HCT116 (cell line): ENCODE measurements at regions not wholly inside any gene's neighbourhood (a gene's known extent, or its start where the extent isn't known, plus 50 kb on each side); places are given as distances from the start of the nearest gene placed in this dataset.
A peak's percentile ranks its signal among the peaks of the same experiment; 100 is the strongest.

Experiments used
- ATAC-seq: fragments of 200-7000 bp; cut with Tn5 transposase; 2 replicates; pipeline ENCODE4 v1.9.1; 2020; ENCODE audit warnings: mild to moderate bottlenecking, moderate library complexity
- BruUV-seq: library from RNA; stranded (reverse); fragments of 400-500 nt; replicated peaks from 2 replicates; lab custom pipeline; 2021; lab: Mats Ljungman, UMichigan
- CTCF ChIA-PET: fragments of 300-600 bp; sonication (Branson Sonifier 250); formaldehyde crosslinking; loops from one replicate; lab custom pipeline; 2021; ENCODE audit warnings: antibody characterized with exemption; lab: Charles Lee
- POLR2A ChIA-PET: fragments of 300-600, 350-600 bp; sonication (Branson Sonifier 250); formaldehyde crosslinking; loops from one replicate; lab custom pipeline; 2021; ENCODE audit warnings: antibody characterized with exemption; lab: Charles Lee
- RAD21 ChIA-PET, 2 experiments: fragments of 300-600 bp; sonication (Branson Sonifier 250); formaldehyde crosslinking; loops; one replicate each; lab custom pipeline; 2023; ENCODE audit warnings: low total read pairs in 2 of 2; ENCODE audit not compliant: uncharacterized antibody in 2 of 2, unreplicated experiment in 2 of 2, low non-redundant PET in 1 of 2; lab: Charles Lee
- DNase-seq: peaks from one replicate; pipeline ENCODE4 v3.0.0-alpha.2; 2010; ENCODE audit warnings: low read depth, low spot score
- H2AFZ ChIP-seq: fragments of 200-600 bp; shearing (Covaris generic), sonication (generic); 2 replicates; pipeline ENCODE4 v1.6.1; 2017; ENCODE audit warnings: low read depth, mixed run types, mixed read lengths, antibody characterized with exemption, low read length; ENCODE audit not compliant: poor library complexity, severe bottlenecking
- H3K27ac ChIP-seq: 2 replicates; pipeline ENCODE4 v1.5.1; 2012; ENCODE audit warnings: low read depth, low read length
- H3K27me3 ChIP-seq: fragments of 200-600 bp; sonication (generic); 2 replicates; pipeline ENCODE4 v1.6.1; 2016; ENCODE audit warnings: mixed run types, low read length, mixed read lengths; ENCODE audit not compliant: insufficient read depth
- H3K36me3 ChIP-seq, 2 experiments: fragments of 200-500 bp in 1 of 2; fragments of 200-600 bp in 1 of 2; sonication (Bioruptor generic) in 1 of 2; sonication (generic) in 1 of 2; 2 replicates each; pipeline versions ENCODE4 v1.5.1 to v1.6.1; 2014 to 2016; ENCODE audit warnings: low read length in 2 of 2, inconsistent platforms in 1 of 2, mixed read lengths in 1 of 2, mixed run types in 1 of 2; ENCODE audit not compliant: insufficient read depth in 2 of 2, control insufficient read depth in 1 of 2
- H3K4me1 ChIP-seq, 2 experiments: fragments of 200-600 bp in 1 of 2; sonication (generic) in 1 of 2; 2 replicates each; pipeline versions ENCODE4 v1.5.1 to v1.6.1; 2012 to 2017; ENCODE audit warnings: low read length in 2 of 2, inconsistent platforms in 1 of 2, mild to moderate bottlenecking in 1 of 2, mixed read lengths in 1 of 2, mixed run types in 1 of 2, moderate library complexity in 1 of 2; ENCODE audit not compliant: insufficient read depth in 2 of 2, control insufficient read depth in 1 of 2
- H3K4me2 ChIP-seq: fragments of 200-600 bp; sonication (generic); 2 replicates; pipeline ENCODE4 v1.6.1; 2017; ENCODE audit warnings: mixed run types, low read length, mixed read lengths
- H3K4me3 ChIP-seq, 2 experiments: fragments of 200-600 bp in 1 of 2; sonication (generic) in 1 of 2; replicated peaks in 1 of 2; 2 replicates each; pipeline ENCODE4 v1.5.1; 2011 to 2016; ENCODE audit warnings: low read length in 2 of 2, control low read depth in 1 of 2, low read depth in 1 of 2, mild to moderate bottlenecking in 1 of 2, mixed read lengths in 1 of 2, mixed run types in 1 of 2
- H3K79me2 ChIP-seq: fragments of 200-600 bp; sonication (generic); 2 replicates; pipeline ENCODE4 v1.6.1; 2017; ENCODE audit warnings: mild to moderate bottlenecking, mixed run types, low read length, moderate library complexity, mixed read lengths; ENCODE audit not compliant: insufficient read depth
- H3K9ac ChIP-seq: fragments of 200-600 bp; sonication (generic); 2 replicates; pipeline ENCODE4 v1.6.1; 2016; ENCODE audit warnings: low read length, mixed read lengths
- H3K9me2 ChIP-seq: fragments of 200-600 bp; sonication (generic), shearing (Covaris generic); 2 replicates; pipeline ENCODE4 v1.6.1; 2017; ENCODE audit warnings: mixed run types, mild to moderate bottlenecking, moderate library complexity; ENCODE audit not compliant: insufficient read depth
- H3K9me3 ChIP-seq, 2 experiments: fragments of 200-500 bp in 1 of 2; fragments of 200-600 bp in 1 of 2; sonication (Bioruptor generic) in 1 of 2; sonication (generic) in 1 of 2; 2 replicates each; pipeline ENCODE4 v1.6.1; 2014 to 2017; ENCODE audit warnings: low read length in 2 of 2, mixed read lengths in 2 of 2, inconsistent platforms in 1 of 2, low read depth in 1 of 2, mild to moderate bottlenecking in 1 of 2, mixed run types in 1 of 2, moderate library complexity in 1 of 2; ENCODE audit not compliant: control insufficient read depth in 1 of 2, insufficient read depth in 1 of 2
- H4K20me1 ChIP-seq: fragments of 200-600 bp; sonication (generic), shearing (Covaris generic); 2 replicates; pipeline ENCODE4 v1.6.1; 2017; ENCODE audit warnings: mixed run types, mild to moderate bottlenecking, moderate library complexity; ENCODE audit not compliant: insufficient read depth
- ATF3 ChIP-seq: IDR thresholded peaks from 2 replicates; pipeline ENCODE4 v1.6.1; 2012
- CBX3 ChIP-seq: IDR thresholded peaks from 2 replicates; pipeline ENCODE4 v1.6.1; 2012; ENCODE audit warnings: low read depth
- CEBPB ChIP-seq: IDR thresholded peaks from 2 replicates; pipeline ENCODE4 v1.6.1; 2012; ENCODE audit warnings: low read depth
- CTCF ChIP-seq, 3 experiments: fragments of 200-600 bp in 1 of 3; sonication (generic) in 1 of 3; IDR thresholded peaks in 2 of 3; conservative IDR thresholded peaks in 1 of 3; 2 replicates each; pipeline ENCODE4 v1.5.1; 2012 to 2017; ENCODE audit warnings: low read depth in 2 of 3, low read length in 2 of 3, antibody characterized with exemption in 1 of 3, borderline replicate concordance in 1 of 3, control low read depth in 1 of 3, mild to moderate bottlenecking in 1 of 3, mixed read lengths in 1 of 3, mixed run types in 1 of 3, moderate library complexity in 1 of 3; ENCODE audit not compliant: insufficient read depth in 1 of 3
- ELF1 ChIP-seq: IDR thresholded peaks from 2 replicates; pipeline ENCODE4 v1.6.1; 2012; ENCODE audit warnings: low read depth, borderline replicate concordance
- EZH2 ChIP-seq: fragments of 200-600 bp; sonication (generic); IDR thresholded peaks from 2 replicates; pipeline ENCODE4 v1.6.1; 2017; ENCODE audit warnings: antibody characterized with exemption, mixed run types
- FOSL1 ChIP-seq: IDR thresholded peaks from 2 replicates; pipeline ENCODE4 v1.6.1; 2012; ENCODE audit warnings: low read depth
- JUND ChIP-seq: IDR thresholded peaks from 2 replicates; pipeline ENCODE4 v1.6.1; 2012
- MAX ChIP-seq: IDR thresholded peaks from 2 replicates; pipeline ENCODE4 v1.6.1; 2012
- RAD21 ChIP-seq: IDR thresholded peaks from 2 replicates; pipeline ENCODE4 v1.6.1; 2012; ENCODE audit warnings: low read depth, mild to moderate bottlenecking
- REST ChIP-seq: IDR thresholded peaks from 2 replicates; pipeline ENCODE4 v1.6.1; 2012; ENCODE audit warnings: low read depth
- SIN3A ChIP-seq: IDR thresholded peaks from 2 replicates; pipeline ENCODE4 v1.6.1; 2012; ENCODE audit warnings: low read depth
- SP1 ChIP-seq: IDR thresholded peaks from 2 replicates; pipeline ENCODE4 v1.6.1; 2012; ENCODE audit warnings: low read depth
- TCF7L2 ChIP-seq: IDR thresholded peaks from 2 replicates; pipeline ENCODE4 v1.7.0; 2011; ENCODE audit warnings: borderline replicate concordance, inconsistent platforms; ENCODE audit not compliant: insufficient read depth, insufficient read length; ENCODE audit errors: extremely low read depth
- YY1 ChIP-seq: IDR thresholded peaks from 2 replicates; pipeline ENCODE4 v1.6.1; 2011; ENCODE audit warnings: low read length, low read depth, moderate library complexity, mild to moderate bottlenecking; ENCODE audit not compliant: insufficient replicate concordance; ENCODE audit errors: extremely low read depth
- ZBTB33 ChIP-seq: IDR thresholded peaks from 2 replicates; pipeline ENCODE4 v1.6.1; 2011; ENCODE audit warnings: mild to moderate bottlenecking, low read length, moderate library complexity; ENCODE audit not compliant: insufficient replicate concordance; ENCODE audit errors: extremely low read depth
- ZFX ChIP-seq: fragments of 450-650 bp; IDR thresholded peaks from 2 replicates; pipeline ENCODE4 v1.6.1; 2017
- ZNF274 ChIP-seq: fragments of 200-500 bp; sonication (Bioruptor generic); IDR thresholded peaks from 2 replicates; pipeline ENCODE4 v1.6.1; 2014; ENCODE audit warnings: mild to moderate bottlenecking, low read depth, low read length, inconsistent platforms
- intact Hi-C: fragments of 100-400 bp; cut with micrococcal nuclease; formaldehyde crosslinking; loops from 2 replicates; pipeline ENCODE4 v1.10.0; 2022

- ChIA-PET RAD21 (no interaction called here), POLR2A (no interaction called here), CTCF (no interaction called here)
- H4K20me1 ChIP-seq: no peaks in the 10 kb centered on the region
- H3K9me2 ChIP-seq: no peaks in the 10 kb centered on the region
- no peaks in the 10 kb centered on the region for H3K4me1 ChIP-seq
- no peak overlapping the region for H3K4me3 ChIP-seq
- no peak overlapping the region for H3K4me2 ChIP-seq
- no peak overlapping the region for H3K9ac ChIP-seq
- intact Hi-C loops: no loop called here
- DNase-seq (no peak), ATAC-seq (peak; percentile 42; the same call in 1 of the 2 replicates)
- H3K27me3 ChIP-seq: no peaks in the 10 kb centered on the region
- no peak for TF ChIP-seq ELF1
- no peak for TF ChIP-seq MAX
- TF ChIP-seq CTCF (IDR thresholded peaks at IDR 0.05 in 2 of 3, conservative IDR thresholded peaks at IDR 0.05 in 1 of 3; ENCODE audit: borderline replicate concordance in 1 of 3, insufficient read depth in 1 of 3, low read depth in 2 of 3, low read length in 2 of 3): no peak; a peak in 1 of 6 replicates
- TF ChIP-seq REST: no peak
- TF ChIP-seq RAD21: no peak
- TF ChIP-seq SIN3A: no peak
- TF ChIP-seq ZNF274: no peak
- TF ChIP-seq YY1: no peak
- TF ChIP-seq ZFX: no peak
- TF ChIP-seq EZH2: no peak
- no peak for TF ChIP-seq ATF3
- no peak for TF ChIP-seq JUND
- no peak for TF ChIP-seq CEBPB
- no peak for TF ChIP-seq CBX3
- TF ChIP-seq FOSL1: no peak
- no peak for TF ChIP-seq TCF7L2
- no peak for TF ChIP-seq ZBTB33
- no peak for TF ChIP-seq SP1
- no peaks in the 10 kb centered on the region for H3K36me3 ChIP-seq
- no peak overlapping the region for H3K27ac ChIP-seq
- BruUV-seq: no TSS peak
- no peaks in the 10 kb centered on the region for H3K79me2 ChIP-seq
- no peaks in the 10 kb centered on the region for H3K9me3 ChIP-seq
- no peak overlapping the region for H2AFZ ChIP-seq
Measured at GRCh38 chr2:84214455-84214854, 244.6 kb downstream of the SUCLG1 start.
